Neutrophil (primary cell): ENCODE measurements at regions not wholly inside any gene's neighbourhood (a gene's known extent, or its start where the extent isn't known, plus 50 kb on each side); places are given as distances from the start of the nearest gene placed in this dataset.
"Not testable (repeated sequence)": the region's sequence is repeated elsewhere in the genome, so short reads cannot be mapped to it uniquely, and the experiment has no call there.

Experiments
- H3K27ac ChIP-seq: fragments of 200-600 bp; sonication (generic); 2 replicates; pipeline ENCODE4 v1.5.1; 2016; ENCODE audit warnings: mild to moderate bottlenecking, moderate library complexity
- H3K27me3 ChIP-seq: fragments of 200-600 bp; sonication (generic); 2 replicates; pipeline ENCODE4 v1.6.0; 2016; ENCODE audit warnings: mild to moderate bottlenecking
- H3K36me3 ChIP-seq: fragments of 200-600 bp; sonication (generic); 2 replicates; pipeline ENCODE4 v1.5.1; 2017
- H3K4me1 ChIP-seq, 2 experiments: fragments of 200-600 bp in 1 of 2; sonication (generic) in 1 of 2; 1 replicate in 1 of 2; 2 replicates in 1 of 2; pipeline versions ENCODE4 v1.5.1 to v1.6.1; 2013 to 2016; ENCODE audit warnings: low read depth in 1 of 2, low read length in 1 of 2, mild to moderate bottlenecking in 1 of 2, moderate library complexity in 1 of 2; ENCODE audit not compliant: control insufficient read depth in 1 of 2, insufficient read depth in 1 of 2
- H3K4me3 ChIP-seq, 2 experiments: fragments of 200-600 bp in 1 of 2; sonication (generic) in 1 of 2; 1 replicate in 1 of 2; 2 replicates in 1 of 2; pipeline ENCODE4 v1.5.1; 2013 to 2016; ENCODE audit warnings: low read depth in 1 of 2, low read length in 1 of 2, mild to moderate bottlenecking in 1 of 2, moderate library complexity in 1 of 2
- H3K9me3 ChIP-seq: fragments of 200-600 bp; sonication (generic); 2 replicates; pipeline ENCODE4 v1.5.1; 2016
- TF ChIP-seq, protein P1 (sequence below): fragments of 200-600 bp; sonication (generic); IDR thresholded peaks from 2 replicates; pipeline ENCODE4 v1.5.1; 2016; ENCODE audit warnings: antibody characterized with exemption

DNA sequence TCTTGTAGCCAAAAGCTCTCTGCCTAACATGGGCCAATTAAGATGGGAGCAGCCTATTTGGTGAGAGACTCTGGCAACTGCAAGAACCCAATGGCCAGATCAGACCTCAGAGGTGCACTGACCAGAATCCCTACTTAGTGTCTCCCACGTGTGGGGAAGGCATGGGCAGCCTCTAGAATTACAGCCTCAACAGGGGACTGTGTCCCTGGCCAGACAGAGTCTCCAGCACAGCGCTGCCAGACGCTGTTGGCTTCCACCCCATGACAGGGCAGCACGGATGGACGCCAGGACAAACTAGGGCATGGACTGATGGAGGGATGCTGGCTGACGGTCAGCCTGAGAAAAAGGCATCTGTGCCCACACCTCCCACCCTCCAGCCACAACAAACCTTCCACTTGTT lies 729.3 kb upstream of the AUTS2 start:
- Histone ChIP-seq H3K4me3 (no peak overlapping the region), H3K27me3 (no peaks in the 10 kb centered on the region), H3K27ac (no peak overlapping the region), H3K9me3 (no peaks in the 10 kb centered on the region), H3K36me3 (no peaks in the 10 kb centered on the region), H3K4me1 (no peaks in the 10 kb centered on the region)
- TF ChIP-seq, protein P1, sequence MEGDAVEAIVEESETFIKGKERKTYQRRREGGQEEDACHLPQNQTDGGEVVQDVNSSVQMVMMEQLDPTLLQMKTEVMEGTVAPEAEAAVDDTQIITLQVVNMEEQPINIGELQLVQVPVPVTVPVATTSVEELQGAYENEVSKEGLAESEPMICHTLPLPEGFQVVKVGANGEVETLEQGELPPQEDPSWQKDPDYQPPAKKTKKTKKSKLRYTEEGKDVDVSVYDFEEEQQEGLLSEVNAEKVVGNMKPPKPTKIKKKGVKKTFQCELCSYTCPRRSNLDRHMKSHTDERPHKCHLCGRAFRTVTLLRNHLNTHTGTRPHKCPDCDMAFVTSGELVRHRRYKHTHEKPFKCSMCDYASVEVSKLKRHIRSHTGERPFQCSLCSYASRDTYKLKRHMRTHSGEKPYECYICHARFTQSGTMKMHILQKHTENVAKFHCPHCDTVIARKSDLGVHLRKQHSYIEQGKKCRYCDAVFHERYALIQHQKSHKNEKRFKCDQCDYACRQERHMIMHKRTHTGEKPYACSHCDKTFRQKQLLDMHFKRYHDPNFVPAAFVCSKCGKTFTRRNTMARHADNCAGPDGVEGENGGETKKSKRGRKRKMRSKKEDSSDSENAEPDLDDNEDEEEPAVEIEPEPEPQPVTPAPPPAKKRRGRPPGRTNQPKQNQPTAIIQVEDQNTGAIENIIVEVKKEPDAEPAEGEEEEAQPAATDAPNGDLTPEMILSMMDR, result no peak

DNA sequence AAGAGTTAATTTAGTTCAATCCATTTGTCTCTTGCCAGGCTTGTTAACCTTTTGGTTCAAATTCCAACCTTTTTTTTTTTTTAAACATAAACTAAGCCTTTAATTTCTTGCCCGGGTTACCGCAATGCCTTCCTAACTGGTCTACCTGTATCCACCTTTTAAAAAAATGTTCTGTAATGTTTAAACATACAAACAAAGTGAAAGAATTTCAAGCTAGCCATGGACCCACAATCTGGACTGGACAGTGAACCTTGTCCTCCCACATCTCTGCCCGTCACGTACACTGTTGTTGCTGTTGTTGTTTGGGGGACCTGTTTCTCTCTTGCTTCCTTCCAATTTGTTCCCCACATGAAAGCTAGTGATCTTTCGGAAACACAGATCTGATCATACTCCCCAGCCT lies 724.7 kb upstream of the AUTS2 start:
- TF ChIP-seq, protein P1, result no peak
- Histone ChIP-seq H3K4me1 (no peaks in the 10 kb centered on the region), H3K27ac (no peak overlapping the region), H3K4me3 (no peak overlapping the region), H3K9me3 (no peaks in the 10 kb centered on the region), H3K36me3 (no peaks in the 10 kb centered on the region), H3K27me3 (no peaks in the 10 kb centered on the region)

DNA sequence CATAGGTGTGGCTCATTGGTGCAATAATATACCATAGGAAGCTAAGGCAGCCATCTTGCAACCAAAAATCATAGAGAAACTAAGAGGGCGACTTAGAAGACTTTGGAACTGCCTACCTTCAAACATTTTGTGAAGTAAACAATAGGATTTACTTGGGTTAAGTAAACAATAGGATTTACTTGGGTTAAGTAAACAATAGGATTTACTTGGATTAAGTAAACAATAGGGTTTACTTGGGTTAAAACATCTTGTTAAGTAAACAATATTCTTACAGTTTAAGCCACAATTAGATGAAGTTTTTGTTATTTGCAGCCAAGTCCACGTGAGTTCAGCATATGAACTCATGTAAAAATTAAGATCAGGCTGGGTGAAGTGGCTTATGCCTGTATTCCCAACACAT lies 722.4 kb upstream of the AUTS2 start:
- H3K4me3 ChIP-seq, result no peak overlapping the region
- H3K27ac ChIP-seq, result no peak overlapping the region
- no peaks in the 10 kb centered on the region for H3K9me3 ChIP-seq
- TF ChIP-seq, protein P1, result no peak
- no peaks in the 10 kb centered on the region for H3K27me3 ChIP-seq
- H3K36me3 ChIP-seq, result no peaks in the 10 kb centered on the region
- H3K4me1 ChIP-seq, result no peaks in the 10 kb centered on the region

DNA sequence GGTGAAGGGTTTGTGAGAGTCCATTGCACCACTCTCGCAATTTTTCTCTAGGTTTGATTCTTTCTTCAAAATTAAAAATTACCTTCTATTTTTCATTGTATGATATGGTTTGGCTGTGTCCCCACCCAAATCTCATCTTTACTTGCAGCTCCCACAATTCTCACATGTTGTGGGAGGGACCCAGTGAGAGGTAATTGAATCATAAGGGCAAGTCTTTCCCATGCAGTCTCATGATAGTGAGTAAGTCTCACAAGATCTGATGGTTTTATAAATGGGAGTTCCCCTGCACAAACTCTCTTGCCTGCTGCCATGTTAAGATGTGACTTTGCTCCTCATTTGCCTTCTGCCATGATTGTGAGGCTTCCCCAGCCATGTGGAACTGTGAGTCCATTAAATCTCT lies 711.2 kb upstream of the AUTS2 start:
- H3K27me3 ChIP-seq, H3K9me3 ChIP-seq, H3K36me3 ChIP-seq, H3K27ac ChIP-seq, H3K4me3 ChIP-seq, H3K4me1 ChIP-seq: not testable (repeated sequence)

DNA sequence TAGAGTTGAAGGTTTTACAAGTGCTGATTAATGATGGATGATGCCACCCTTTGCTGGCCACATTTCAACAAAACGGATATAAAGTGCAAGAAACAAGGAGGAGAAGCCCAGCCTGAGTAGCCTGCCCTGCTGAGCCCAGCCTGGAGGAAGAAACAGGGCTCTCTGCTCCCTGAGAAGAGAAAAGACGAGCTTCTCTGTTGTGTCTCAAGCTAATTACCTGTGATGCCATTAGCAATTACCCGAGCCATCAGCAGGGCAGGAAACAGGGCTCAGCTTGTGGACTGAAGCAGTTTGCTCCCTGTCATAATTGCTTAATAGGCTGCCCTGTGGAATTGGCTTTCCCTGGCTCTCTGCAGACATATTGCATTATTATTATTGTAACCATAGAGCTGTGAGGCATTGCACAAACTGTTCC lies 709.3 kb upstream of the AUTS2 start:
- Histone ChIP-seq H3K4me1 (no peaks in the 10 kb centered on the region), H3K27ac (no peak overlapping the region)

DNA sequence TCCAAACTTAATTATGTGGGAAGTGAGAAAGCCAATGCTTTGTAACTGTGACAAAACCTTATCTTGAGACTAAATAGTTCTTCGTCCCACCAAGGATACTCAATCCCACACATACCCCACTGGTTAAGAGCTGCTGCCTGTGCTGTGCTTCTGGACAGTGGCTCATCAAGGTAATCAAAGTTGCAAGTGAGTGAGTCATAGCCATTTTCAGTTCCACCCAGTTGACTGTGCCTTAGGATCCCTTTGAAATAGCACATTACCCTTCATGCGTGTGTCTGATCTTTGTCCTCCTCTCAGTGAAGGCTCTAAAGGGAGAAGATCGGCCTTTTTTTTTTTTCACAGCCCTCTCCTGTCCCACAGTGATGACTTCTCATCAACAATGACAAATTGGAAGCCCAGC lies 706.0 kb upstream of the AUTS2 start:
- no peak overlapping the region for H3K4me3 ChIP-seq
- no peaks in the 10 kb centered on the region for H3K36me3 ChIP-seq
- H3K9me3 ChIP-seq, result no peaks in the 10 kb centered on the region
- no peaks in the 10 kb centered on the region for H3K27me3 ChIP-seq
- H3K4me1 ChIP-seq, result no peaks in the 10 kb centered on the region
- TF ChIP-seq, protein P1, result no peak
- no peak overlapping the region for H3K27ac ChIP-seq

More for the DNA sequence above, 709.3 kb upstream of the AUTS2 start:
- H3K36me3 ChIP-seq, result no peaks in the 10 kb centered on the region
- no peaks in the 10 kb centered on the region for H3K27me3 ChIP-seq
- H3K9me3 ChIP-seq, result no peaks in the 10 kb centered on the region
- TF ChIP-seq, protein P1, result no peak
- H3K4me3 ChIP-seq, result no peak overlapping the region
